ENCODE measurements at regions not wholly inside any gene's neighbourhood (a gene's known extent, or its start where the extent isn't known, plus 50 kb on each side); places are given as distances from the start of the nearest gene placed in this dataset.

DNA sequence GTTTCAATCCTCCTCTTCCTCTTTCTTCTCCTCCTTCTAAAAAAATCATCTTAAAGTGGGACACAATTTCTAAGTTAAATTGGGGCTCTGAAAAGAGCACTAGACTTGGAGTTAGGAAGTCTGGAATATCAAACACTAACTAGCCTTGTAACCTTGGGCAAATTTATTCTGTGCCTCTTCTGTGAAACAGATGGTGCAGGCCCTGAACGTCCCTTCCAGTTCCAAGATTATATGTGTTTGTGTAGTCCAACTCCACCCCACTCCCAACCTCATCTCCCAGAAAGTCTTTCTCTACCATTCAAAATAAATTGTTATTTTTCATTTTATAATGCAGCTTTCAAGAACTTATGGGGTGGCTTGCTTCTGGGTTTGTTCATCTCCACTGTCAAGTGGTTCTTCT lies 630.0 kb downstream of the LMO4 start:
- Mint-ChIP-seq H3K4me1 (ENCODE audit: low read depth, unreplicated experiment) (peaks cover 3% of the 10 kb centered on the region), H3K4me3 (ENCODE audit: unreplicated experiment) (no peak overlapping the region), H3K27ac (ENCODE audit: unreplicated experiment) (no peak overlapping the region), H3K36me3 (ENCODE audit: insufficient read depth, unreplicated experiment) (no peaks in the 10 kb centered on the region), H3K27me3 (ENCODE audit: insufficient read depth, unreplicated experiment) (no peaks in the 10 kb centered on the region), H3K9me3 (ENCODE audit: unreplicated experiment) (no peaks in the 10 kb centered on the region)
- no peaks in the 10 kb centered on the region for H3K9me3 ChIP-seq
- DNase-seq = no peak
- POLR2A ChIA-PET = no interaction called here
- no peak overlapping the region for H3K4me3 ChIP-seq (ENCODE audit: low read depth, low read length)
- no peaks in the 10 kb centered on the region for H3K36me3 ChIP-seq (ENCODE audit: control insufficient read depth, insufficient read depth, low read length)
- intact Hi-C loops (cut with micrococcal nuclease; ENCODE audit: unreplicated experiment) = loop anchor here (10.0 kb wide), 2 partner anchors 244 to 664 kb away; no protein-coding TSS in a partner anchor
- CTCF ChIA-PET = no interaction called here
- H3K4me1 ChIP-seq = no peaks in the 10 kb centered on the region
- BruUV-seq (replicated peaks) = no TSS peak
- H3K27me3 ChIP-seq (replicated peaks; ENCODE audit: control insufficient read depth, insufficient read depth, low read length) = no peaks in the 10 kb centered on the region
- TF ChIP-seq, protein P1, sequence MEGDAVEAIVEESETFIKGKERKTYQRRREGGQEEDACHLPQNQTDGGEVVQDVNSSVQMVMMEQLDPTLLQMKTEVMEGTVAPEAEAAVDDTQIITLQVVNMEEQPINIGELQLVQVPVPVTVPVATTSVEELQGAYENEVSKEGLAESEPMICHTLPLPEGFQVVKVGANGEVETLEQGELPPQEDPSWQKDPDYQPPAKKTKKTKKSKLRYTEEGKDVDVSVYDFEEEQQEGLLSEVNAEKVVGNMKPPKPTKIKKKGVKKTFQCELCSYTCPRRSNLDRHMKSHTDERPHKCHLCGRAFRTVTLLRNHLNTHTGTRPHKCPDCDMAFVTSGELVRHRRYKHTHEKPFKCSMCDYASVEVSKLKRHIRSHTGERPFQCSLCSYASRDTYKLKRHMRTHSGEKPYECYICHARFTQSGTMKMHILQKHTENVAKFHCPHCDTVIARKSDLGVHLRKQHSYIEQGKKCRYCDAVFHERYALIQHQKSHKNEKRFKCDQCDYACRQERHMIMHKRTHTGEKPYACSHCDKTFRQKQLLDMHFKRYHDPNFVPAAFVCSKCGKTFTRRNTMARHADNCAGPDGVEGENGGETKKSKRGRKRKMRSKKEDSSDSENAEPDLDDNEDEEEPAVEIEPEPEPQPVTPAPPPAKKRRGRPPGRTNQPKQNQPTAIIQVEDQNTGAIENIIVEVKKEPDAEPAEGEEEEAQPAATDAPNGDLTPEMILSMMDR (IDR thresholded peaks at IDR 0.05; ENCODE audit: insufficient read depth in 1 of 2, low read depth in 1 of 2, low read length in 1 of 2, severe bottlenecking in 1 of 2, unreplicated experiment in 1 of 2) = no peak

DNA sequence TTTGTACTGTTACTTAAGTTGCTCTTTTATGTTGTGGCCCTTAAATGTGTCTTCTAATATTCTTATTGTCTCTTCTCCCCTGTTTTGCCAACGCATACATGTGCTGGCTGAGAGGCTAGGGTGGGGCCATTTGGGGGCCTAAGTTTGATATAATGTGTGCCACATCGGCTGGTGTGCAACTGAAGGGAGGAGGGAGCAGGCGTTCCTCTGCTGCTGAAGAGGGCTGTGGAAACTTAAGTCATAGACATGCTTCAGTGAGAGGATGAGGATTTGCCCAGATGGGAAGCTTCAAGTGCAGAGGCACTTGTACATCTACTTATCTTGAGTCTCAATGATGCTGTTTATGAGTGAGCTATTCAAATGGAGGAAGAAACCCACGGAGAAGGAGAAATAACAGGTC lies 630.6 kb downstream of the LMO4 start:
- BruUV-seq (replicated peaks) = no TSS peak

DNA sequence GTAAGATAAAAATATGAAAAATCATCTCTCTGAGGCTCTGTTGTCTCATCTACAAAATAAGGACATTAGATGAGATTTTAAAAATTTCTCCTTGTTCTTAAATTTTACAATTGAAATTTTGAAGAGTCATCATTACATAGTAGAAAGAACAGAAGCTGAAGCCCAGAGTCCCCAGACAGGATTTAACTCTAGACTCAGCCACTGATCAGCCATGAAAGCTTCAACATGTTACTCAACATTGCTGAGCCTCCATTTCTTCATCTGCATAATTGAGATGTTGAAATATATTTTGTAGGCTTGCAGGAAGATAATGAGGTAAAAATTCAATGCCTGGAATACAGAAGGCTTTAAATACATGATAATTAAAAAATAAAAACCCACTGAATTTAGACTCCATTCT lies 633.3 kb downstream of the LMO4 start:
- no TSS peak for BruUV-seq (replicated peaks)
- no peaks in the 10 kb centered on the region for H3K36me3 Mint-ChIP-seq (ENCODE audit: insufficient read depth, unreplicated experiment)
- no peak overlapping the region for H3K4me3 Mint-ChIP-seq (ENCODE audit: unreplicated experiment)
- Histone ChIP-seq H3K4me3 (ENCODE audit: low read depth, low read length) (no peak overlapping the region), H3K9me3 (no peaks in the 10 kb centered on the region), H3K27me3 (replicated peaks; ENCODE audit: control insufficient read depth, insufficient read depth, low read length) (no peaks in the 10 kb centered on the region), H3K36me3 (ENCODE audit: control insufficient read depth, insufficient read depth, low read length) (no peaks in the 10 kb centered on the region), H3K4me1 (no peaks in the 10 kb centered on the region)
- intact Hi-C loops (cut with micrococcal nuclease; ENCODE audit: unreplicated experiment) = no loop called here
- H3K27ac Mint-ChIP-seq (ENCODE audit: unreplicated experiment) = no peak overlapping the region
- ChIA-PET POLR2A (no interaction called here), CTCF (no interaction called here)
- H3K4me1 Mint-ChIP-seq (ENCODE audit: low read depth, unreplicated experiment) = no peaks in the 10 kb centered on the region
- TF ChIP-seq, protein P1 (IDR thresholded peaks at IDR 0.05; ENCODE audit: insufficient read depth in 1 of 2, low read depth in 1 of 2, low read length in 1 of 2, severe bottlenecking in 1 of 2, unreplicated experiment in 1 of 2) = no peak
- H3K27me3 Mint-ChIP-seq (ENCODE audit: insufficient read depth, unreplicated experiment) = no peaks in the 10 kb centered on the region
- no peaks in the 10 kb centered on the region for H3K9me3 Mint-ChIP-seq (ENCODE audit: unreplicated experiment)
- DNase-seq = no peak

More for the DNA sequence above, 630.6 kb downstream of the LMO4 start:
- no peaks in the 10 kb centered on the region for H3K9me3 ChIP-seq
- intact Hi-C loops (cut with micrococcal nuclease; ENCODE audit: unreplicated experiment) = loop anchor here (10.0 kb wide), 2 partner anchors 244 to 664 kb away; no protein-coding TSS in a partner anchor
- Mint-ChIP-seq H3K27ac (ENCODE audit: unreplicated experiment) (no peak overlapping the region), H3K4me1 (ENCODE audit: low read depth, unreplicated experiment) (no peaks in the 10 kb centered on the region), H3K4me3 (ENCODE audit: unreplicated experiment) (no peak overlapping the region), H3K27me3 (ENCODE audit: insufficient read depth, unreplicated experiment) (no peaks in the 10 kb centered on the region), H3K36me3 (ENCODE audit: insufficient read depth, unreplicated experiment) (no peaks in the 10 kb centered on the region), H3K9me3 (ENCODE audit: unreplicated experiment) (no peaks in the 10 kb centered on the region)
- H3K4me3 ChIP-seq (ENCODE audit: low read depth, low read length) = no peak overlapping the region
- ChIA-PET POLR2A (no interaction called here), CTCF (no interaction called here)
- no peaks in the 10 kb centered on the region for H3K27me3 ChIP-seq (replicated peaks; ENCODE audit: control insufficient read depth, insufficient read depth, low read length)
- H3K4me1 ChIP-seq = no peaks in the 10 kb centered on the region
- H3K36me3 ChIP-seq (ENCODE audit: control insufficient read depth, insufficient read depth, low read length) = no peaks in the 10 kb centered on the region
- DNase-seq = no peak
- TF ChIP-seq, protein P1 (IDR thresholded peaks at IDR 0.05; ENCODE audit: insufficient read depth in 1 of 2, low read depth in 1 of 2, low read length in 1 of 2, severe bottlenecking in 1 of 2, unreplicated experiment in 1 of 2) = no peak

All from Caco-2 (cell line).